Body of pancreas (tissue), 4 donors: ENCODE measurements at regions not wholly inside any gene's neighbourhood (a gene's known extent, or its start where the extent isn't known, plus 50 kb on each side); places are given as distances from the start of the nearest gene placed in this dataset.

Experiments used
- ATAC-seq: fragments of 150-250 bp; one replicate; pipeline ENCODE4 v1.9.1; 2016
- DNase-seq, 4 donors: peaks; one replicate each; pipeline ENCODE4 v3.0.0-alpha.2; 2019
- H3K27ac ChIP-seq, 4 donors: fragments of 200-600 bp; sonication (generic); 1 replicate in 3 of 4; 2 replicates in 1 of 4; pipeline versions ENCODE4 v1.5.1 to v1.6.1; 2016 to 2019; ENCODE audit warnings: mild to moderate bottlenecking in 1 of 4, mixed read lengths in 1 of 4, moderate library complexity in 1 of 4
- H3K27me3 ChIP-seq, 2 donors: fragments of 200-600 bp; sonication (generic); one replicate each; pipeline ENCODE4 v1.6.0; 2016; ENCODE audit warnings: mild to moderate bottlenecking in 1 of 2
- H3K36me3 ChIP-seq, 2 donors: fragments of 200-600 bp; sonication (generic); replicated peaks in 1 of 2; 2 replicates each; pipeline ENCODE4 v1.5.1; 2016; ENCODE audit warnings: low read depth in 2 of 2; ENCODE audit not compliant: insufficient read depth in 1 of 2
- H3K4me1 ChIP-seq: fragments of 200-600 bp; sonication (generic); one replicate; pipeline ENCODE4 v1.6.0; 2016
- H3K4me3 ChIP-seq, 2 donors: fragments of 200-600 bp; sonication (generic); 1 replicate in 1 of 2; 2 replicates in 1 of 2; pipeline ENCODE4 v1.5.1; 2016 to 2019
- H3K9me3 ChIP-seq, 3 donors: fragments of 200-600 bp; sonication (generic); 1 replicate in 2 of 3; 2 replicates in 1 of 3; pipeline ENCODE4 v1.5.1; 2016
- POLR2A ChIP-seq, 3 donors: fragments of 450-650 bp; IDR thresholded peaks; one replicate each; pipeline ENCODE4 v1.6.1; 2016; ENCODE audit warnings: antibody characterized with exemption in 3 of 3, mild to moderate bottlenecking in 2 of 3
- whole genome bisulfite sequencing, 2 donors: methylation state at CpG; one replicate each; pipeline ENCODE4 v1.1.5; 2017; 5-methylcytosine and 5-hydroxymethylcytosine counted together
- intact Hi-C: fragments of 100-400 bp; cut with DNase I; formaldehyde crosslinking; loops from one replicate; pipeline ENCODE4 v1.15.1; 2023
- TF ChIP-seq, protein P1 (sequence below), 7 experiments: fragments of 450-650 bp in 4 of 7; fragments of 200-600 bp in 3 of 7; sonication (generic) in 3 of 7; IDR thresholded peaks; one replicate each; pipeline ENCODE4 v1.5.1; 2016 to 2019; ENCODE audit warnings: antibody characterized with exemption in 7 of 7

GRCh38 chr7:21999896-22000295 lies 54.2 kb upstream of the CDCA7L start:
- 66 to 71% methylated on average over 6 of the region's 6 CpGs for WGBS, 2 donors
- no peaks in the 10 kb centered on the region for H3K36me3 ChIP-seq
- no peak for DNase-seq
- no peaks in the 10 kb centered on the region for H3K4me1 ChIP-seq
- H3K27ac ChIP-seq = no peak overlapping the region
- intact Hi-C loops = no loop called here
- no peaks in the 10 kb centered on the region for H3K27me3 ChIP-seq
- no peak for TF ChIP-seq POLR2A (IDR thresholded peaks at IDR 0.05)
- TF ChIP-seq, protein P1, sequence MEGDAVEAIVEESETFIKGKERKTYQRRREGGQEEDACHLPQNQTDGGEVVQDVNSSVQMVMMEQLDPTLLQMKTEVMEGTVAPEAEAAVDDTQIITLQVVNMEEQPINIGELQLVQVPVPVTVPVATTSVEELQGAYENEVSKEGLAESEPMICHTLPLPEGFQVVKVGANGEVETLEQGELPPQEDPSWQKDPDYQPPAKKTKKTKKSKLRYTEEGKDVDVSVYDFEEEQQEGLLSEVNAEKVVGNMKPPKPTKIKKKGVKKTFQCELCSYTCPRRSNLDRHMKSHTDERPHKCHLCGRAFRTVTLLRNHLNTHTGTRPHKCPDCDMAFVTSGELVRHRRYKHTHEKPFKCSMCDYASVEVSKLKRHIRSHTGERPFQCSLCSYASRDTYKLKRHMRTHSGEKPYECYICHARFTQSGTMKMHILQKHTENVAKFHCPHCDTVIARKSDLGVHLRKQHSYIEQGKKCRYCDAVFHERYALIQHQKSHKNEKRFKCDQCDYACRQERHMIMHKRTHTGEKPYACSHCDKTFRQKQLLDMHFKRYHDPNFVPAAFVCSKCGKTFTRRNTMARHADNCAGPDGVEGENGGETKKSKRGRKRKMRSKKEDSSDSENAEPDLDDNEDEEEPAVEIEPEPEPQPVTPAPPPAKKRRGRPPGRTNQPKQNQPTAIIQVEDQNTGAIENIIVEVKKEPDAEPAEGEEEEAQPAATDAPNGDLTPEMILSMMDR (IDR thresholded peaks at IDR 0.05) = no peak
- no peak for ATAC-seq
- no peak overlapping the region for H3K4me3 ChIP-seq
- no peaks in the 10 kb centered on the region for H3K9me3 ChIP-seq

- no peak for DNase-seq
- no peak overlapping the region for H3K4me3 ChIP-seq
- no peak for TF ChIP-seq POLR2A (IDR thresholded peaks at IDR 0.05)
- H3K27ac ChIP-seq = no peak overlapping the region
- H3K9me3 ChIP-seq = no peaks in the 10 kb centered on the region
- 43 to 51% methylated on average over 1 of the region's 1 CpG for WGBS, 2 donors
- no peaks in the 10 kb centered on the region for H3K4me1 ChIP-seq
- no peaks in the 10 kb centered on the region for H3K36me3 ChIP-seq
- no peak for ATAC-seq
- no peaks in the 10 kb centered on the region for H3K27me3 ChIP-seq
- intact Hi-C loops = no loop called here
Measured at GRCh38 chr7:21996641-21997040, 50.9 kb upstream of the CDCA7L start.
